GM21367 (cell line): ENCODE measurements at regions not wholly inside any gene's neighbourhood (a gene's known extent, or its start where the extent isn't known, plus 50 kb on each side); places are given as distances from the start of the nearest gene placed in this dataset.
"Not testable (repeated sequence)": the region's sequence is repeated elsewhere in the genome, so short reads cannot be mapped to it uniquely, and the experiment has no call there.

Experiments used
- ATAC-seq: cut with Tn5 transposase; IDR thresholded peaks from one replicate; pipeline ENCODE4 v1.9.1; 2021; ENCODE audit not compliant: unreplicated experiment

- ATAC-seq, result no peak
Measured at GRCh38 chr6:120534954-120535353, 799.3 kb downstream of the TBC1D32 start.

DNA sequence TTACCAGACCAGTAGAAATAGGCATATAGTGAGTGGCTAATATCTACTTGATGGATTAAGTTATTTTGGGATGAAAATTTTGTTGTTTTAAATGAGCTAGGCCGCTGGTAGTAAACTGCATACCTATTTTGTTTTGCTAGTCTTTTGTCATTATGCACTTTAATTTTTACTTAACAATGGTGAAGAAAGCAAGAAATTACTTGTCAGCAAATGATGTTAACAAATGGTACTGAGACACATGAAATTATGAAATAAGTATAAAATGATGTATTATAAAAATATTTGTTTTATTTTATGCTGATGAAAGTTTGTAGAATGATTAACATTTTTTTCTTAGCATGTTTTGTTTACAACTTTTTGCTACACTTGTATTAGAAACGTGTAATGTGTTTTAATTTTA lies 807.7 kb downstream of the TBC1D32 start:
- no peak for ATAC-seq

DNA sequence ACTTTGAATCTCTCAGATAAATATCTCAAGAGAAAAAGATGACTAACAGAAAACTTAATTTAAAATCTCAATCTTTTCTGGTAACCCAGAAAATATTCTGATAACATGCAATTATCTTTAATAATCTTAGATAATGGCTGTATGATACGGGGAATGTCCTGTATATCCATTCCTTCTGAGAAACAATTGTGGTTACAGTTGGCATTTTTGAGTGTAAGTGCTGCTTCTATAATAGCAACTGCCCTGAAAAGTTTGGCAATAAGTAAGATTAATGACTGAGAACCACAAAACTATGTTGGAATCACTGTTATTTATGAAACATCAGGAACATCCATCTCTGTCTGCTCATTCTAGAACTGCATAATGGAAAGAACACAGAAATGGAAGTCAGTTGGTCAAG lies 819.7 kb downstream of the TBC1D32 start:
- ATAC-seq, result no peak

- no peak for ATAC-seq
Measured at GRCh38 chr6:120511712-120512111, 822.6 kb downstream of the TBC1D32 start.

DNA sequence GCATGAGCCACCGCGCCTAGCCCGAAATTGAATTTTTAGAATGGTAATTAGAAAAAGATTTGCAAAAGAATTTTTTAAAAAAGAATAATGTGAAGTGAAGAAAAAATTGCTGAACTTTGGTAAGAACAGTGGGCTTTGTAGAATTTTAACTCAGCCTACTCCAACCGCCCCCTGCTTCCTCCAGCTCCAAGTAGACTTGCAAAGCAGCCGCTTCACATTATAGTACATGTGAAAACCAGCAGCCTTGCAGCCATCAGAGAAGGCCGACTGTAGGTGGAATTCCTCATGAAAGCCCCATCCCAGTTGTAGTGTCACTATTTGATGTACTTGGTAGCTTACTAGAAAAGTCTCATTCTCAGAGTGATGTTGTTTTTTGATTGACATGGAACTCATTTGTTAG lies 835.6 kb downstream of the TBC1D32 start:
- no peak for ATAC-seq

DNA sequence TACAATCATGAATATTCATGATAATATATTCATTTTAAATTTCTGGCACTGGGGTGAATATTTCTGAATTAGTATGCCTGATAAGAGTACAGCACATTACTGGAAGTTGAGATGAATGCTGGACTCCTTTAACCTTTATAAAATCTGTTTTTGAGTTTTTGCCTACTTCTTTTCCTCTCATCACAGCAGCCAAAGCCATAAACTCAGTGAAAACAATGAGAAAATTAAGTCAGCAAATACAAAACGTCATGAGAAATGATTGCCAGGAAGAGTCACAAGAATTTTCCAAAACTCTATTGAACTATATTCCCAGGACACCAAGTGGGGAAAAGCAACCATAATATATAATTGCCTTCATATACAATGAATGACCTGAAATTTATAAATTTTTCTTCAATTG lies 837.6 kb downstream of the TBC1D32 start:
- no peak for ATAC-seq

DNA sequence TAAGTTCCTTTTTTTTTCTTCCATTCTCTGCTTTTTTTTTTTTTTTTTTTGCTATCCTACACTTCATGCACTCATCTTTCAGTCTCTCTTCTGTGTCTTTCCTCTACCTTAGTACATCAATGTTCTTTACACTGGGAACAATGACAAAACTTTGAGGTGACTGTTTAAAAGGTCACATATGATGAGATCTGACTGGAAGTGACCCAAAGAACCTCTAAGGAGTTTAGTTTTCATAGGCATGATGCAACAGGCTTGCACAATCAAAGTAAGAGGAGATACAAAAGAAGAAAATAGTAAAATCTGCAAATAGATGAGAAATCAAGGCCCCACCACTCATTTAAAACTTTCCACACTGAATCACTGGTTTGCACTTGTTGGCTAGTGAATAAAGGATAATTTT lies 840.8 kb downstream of the TBC1D32 start:
- ATAC-seq, result no peak

GRCh38 chr6:120489941-120490340 lies 844.3 kb downstream of the TBC1D32 start:
- ATAC-seq, result no peak

GRCh38 chr6:120484146-120484545 lies 850.1 kb downstream of the TBC1D32 start:
- ATAC-seq, result no peak

GRCh38 chr6:120478650-120479049 lies 855.6 kb downstream of the TBC1D32 start:
- no peak for ATAC-seq

- no peak for ATAC-seq
Measured at GRCh38 chr6:120473804-120474203, 860.5 kb downstream of the TBC1D32 start.

DNA sequence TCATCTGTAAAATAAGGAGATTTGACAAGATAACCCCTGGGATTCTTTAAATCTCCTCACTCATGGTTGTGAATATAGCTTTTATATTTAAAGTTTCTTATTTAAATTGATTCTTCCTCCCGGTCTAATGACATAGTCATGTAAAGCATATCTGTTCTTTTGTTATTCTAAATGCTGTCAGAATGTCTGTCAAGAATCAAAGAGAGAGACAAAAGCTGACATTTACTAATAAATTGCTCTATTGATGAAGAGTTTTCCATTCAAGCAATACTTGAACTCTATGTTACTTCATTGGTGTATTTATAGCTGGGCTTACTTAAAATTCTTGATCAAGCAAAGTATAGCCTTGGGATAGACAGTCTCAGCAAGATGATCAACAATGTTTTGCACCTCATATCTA lies 865.8 kb downstream of the TBC1D32 start:
- no peak for ATAC-seq

DNA sequence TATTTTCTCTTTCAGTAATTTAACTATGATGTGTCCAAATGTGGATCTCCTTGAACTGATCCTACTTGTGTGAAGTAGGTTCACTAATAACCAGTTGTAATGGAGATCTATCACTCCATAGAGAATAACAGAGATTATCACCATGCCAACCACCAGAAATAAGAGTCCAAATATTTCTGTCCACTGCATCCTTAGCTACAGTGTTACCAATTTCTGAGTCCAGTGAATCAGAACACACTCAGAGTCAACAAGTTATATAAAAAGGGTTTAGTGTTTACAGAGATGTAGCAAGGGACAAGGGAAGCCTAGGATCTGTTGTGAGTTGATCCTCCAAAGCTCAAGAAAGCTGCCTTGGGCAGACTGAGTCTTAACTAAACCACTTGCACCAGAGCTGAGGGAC lies 882.8 kb downstream of the TBC1D32 start:
- no peak for ATAC-seq

DNA sequence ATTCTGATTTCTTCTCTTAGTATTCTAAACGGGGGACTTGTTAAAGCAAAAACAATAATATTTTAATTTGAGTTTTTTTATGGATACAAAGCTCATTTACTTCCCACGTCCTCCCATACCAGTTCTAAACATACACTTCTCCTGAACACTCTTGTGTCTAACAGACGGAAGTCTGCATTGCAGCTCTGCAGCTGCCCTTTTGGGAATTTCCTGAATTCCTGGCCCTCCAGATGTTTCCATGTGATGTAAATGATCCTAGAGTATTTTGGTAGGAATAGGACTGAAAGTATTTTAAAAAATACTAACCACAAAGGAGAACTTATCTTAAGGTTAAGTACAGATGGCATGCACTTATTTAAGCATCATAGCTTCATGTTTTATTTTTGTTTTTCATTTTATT lies 886.7 kb downstream of the TBC1D32 start:
- no peak for ATAC-seq

DNA sequence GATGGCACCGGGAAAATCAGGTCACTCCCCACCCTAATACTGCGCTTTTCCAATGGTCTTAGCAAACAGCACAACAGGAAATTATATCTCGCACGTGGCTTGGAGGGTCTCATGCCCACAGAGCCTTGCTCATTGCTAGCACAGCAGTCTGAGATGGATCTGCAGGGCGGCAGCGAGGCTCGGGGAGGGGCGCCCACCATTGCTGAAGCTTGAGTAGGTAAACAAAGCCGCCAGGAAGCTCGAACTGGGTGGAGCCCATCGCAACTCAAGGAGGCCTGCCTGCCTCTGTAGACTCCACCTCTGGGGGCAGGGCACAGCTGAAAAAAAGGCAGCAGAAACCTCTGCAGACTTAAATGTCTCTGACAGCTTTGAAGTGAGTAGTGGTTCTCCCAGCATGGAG lies 901.4 kb downstream of the TBC1D32 start:
- ATAC-seq, result not testable (repeated sequence)

GRCh38 chr6:120431841-120432240 lies 902.4 kb downstream of the TBC1D32 start:
- no peak for ATAC-seq

DNA sequence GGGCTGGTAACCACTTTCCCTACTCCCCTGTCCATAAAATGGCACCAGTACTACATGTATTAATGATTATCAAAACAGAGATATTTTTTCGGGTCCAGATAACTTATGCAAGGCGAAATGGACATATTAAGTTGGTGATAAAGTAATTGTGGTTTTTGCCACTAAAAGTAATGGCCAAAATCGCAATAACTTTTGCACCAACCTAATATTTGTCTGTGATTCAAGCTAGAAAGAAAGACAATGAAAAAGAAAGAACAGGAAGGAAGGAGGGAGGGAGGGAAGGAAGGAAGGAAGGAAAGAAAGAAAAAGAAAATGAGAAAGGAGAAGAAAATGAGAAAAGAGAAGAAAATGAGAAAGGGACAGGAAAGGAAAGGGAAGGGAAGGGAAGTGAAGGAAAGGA lies 922.9 kb downstream of the TBC1D32 start:
- no peak for ATAC-seq

DNA sequence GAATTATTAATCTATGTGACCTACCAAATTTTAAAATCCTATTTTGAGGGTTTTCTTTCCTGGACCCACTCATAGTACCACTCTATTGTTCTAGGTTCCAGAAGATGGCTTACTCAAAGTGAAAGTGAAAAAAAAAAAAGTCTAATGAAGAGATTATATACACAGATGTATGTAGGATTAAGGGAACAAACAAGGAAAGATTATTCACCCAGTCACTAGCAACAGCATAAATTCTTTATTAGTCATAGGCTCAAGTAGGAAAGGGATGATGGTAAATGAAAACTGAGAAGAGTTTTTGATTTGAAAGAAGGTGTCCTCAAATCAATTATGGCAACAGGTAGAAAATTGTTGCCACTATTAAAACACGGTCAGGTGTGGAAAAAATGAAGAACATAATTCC lies 923.7 kb downstream of the TBC1D32 start:
- ATAC-seq, result no peak

DNA sequence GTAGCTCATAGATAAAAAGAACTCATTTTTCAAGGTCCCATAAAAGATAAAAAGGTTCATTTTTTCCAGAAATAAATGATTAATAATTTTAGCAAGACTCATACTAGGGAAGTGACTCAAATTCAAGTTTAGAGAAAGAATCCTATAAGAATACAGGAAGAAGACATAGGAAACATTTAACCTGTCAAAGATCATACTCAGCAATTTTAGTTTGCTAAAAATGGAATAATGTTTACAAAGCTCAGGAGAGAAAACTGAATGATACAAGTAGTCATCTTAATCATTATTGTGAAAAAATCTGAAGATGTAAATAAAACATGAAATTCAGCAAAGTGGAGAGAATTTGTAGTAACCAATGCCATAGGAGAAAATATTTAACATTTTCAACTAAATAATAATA lies 926.6 kb downstream of the TBC1D32 start:
- no peak for ATAC-seq

- ATAC-seq, result no peak
Measured at GRCh38 chr6:120405947-120406346, 928.3 kb downstream of the TBC1D32 start.

- no peak for ATAC-seq
Measured at GRCh38 chr6:120395784-120396183, 938.5 kb downstream of the TBC1D32 start.

DNA sequence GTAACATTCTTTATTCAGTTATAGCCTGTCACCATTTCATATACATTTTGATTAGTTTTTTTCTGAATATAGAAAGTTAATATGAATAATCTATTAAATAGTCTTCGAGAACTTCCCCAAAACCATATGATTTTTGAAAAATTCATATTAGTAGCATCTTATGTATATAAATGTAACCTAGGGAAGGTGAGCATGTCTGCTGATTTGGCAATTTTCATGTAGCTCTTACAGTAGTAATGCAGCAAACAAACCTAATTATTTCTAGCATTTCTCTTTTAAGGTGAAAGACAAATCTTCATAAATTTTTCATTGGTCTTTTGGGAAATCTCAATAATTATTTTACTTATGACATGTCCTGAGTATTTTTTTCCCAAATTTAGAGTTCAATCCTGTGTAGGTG lies 939.0 kb downstream of the TBC1D32 start:
- no peak for ATAC-seq

- ATAC-seq, result no peak
Measured at GRCh38 chr6:120392941-120393340, 941.3 kb downstream of the TBC1D32 start.

DNA sequence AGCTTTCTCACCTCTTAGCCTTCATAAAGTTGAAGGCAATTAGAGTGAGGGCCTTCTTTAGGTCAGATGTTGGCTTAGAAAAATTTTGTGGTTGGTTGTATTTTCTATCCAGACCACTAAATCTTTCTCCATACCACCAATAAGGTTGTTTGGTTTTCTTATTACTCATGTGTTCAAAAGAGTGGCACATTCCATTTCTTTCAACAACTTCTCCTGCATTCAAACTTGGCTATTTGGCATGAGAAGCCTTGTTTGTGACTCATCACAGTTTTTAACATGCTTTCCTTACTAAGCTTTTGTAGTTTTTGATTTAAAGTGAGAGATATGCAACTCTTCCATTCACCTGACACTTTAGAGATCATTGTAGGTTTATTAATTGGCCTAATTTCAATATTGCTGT lies 949.6 kb downstream of the TBC1D32 start:
- ATAC-seq, result no peak
